Fibroblast of the aortic adventitia (primary cell): ENCODE measurements at regions not wholly inside any gene's neighbourhood (a gene's known extent, or its start where the extent isn't known, plus 50 kb on each side); places are given as distances from the start of the nearest gene placed in this dataset.

ENCODE experiments used
- DNase-seq: peaks from one replicate; pipeline ENCODE4 v3.0.0-alpha.2; 2010; ENCODE audit warnings: low read depth
- H3K4me3 ChIP-seq: 2 replicates; pipeline ENCODE4 v1.5.1; 2011; ENCODE audit warnings: low read depth, mild to moderate bottlenecking, control low read depth, low read length, moderate library complexity
- CTCF ChIP-seq: IDR thresholded peaks from 2 replicates; pipeline ENCODE4 v1.5.1; 2011; ENCODE audit warnings: mild to moderate bottlenecking, low read length, control low read depth, inconsistent platforms; ENCODE audit not compliant: insufficient read depth

- no peak for TF ChIP-seq CTCF
- no peak for DNase-seq
These were observed 937.5 kb downstream of the GATA3 start for GRCh38 chr10:8992009-8992408.

GRCh38 chr10:8993864-8994263 is 939.4 kb downstream of the GATA3 start:
- H3K4me3 ChIP-seq: no peak overlapping the region
- no peak for TF ChIP-seq CTCF
- no peak for DNase-seq

More at GRCh38 chr10:8992009-8992408, 937.5 kb downstream of the GATA3 start:
- no peak overlapping the region for H3K4me3 ChIP-seq

DNA sequence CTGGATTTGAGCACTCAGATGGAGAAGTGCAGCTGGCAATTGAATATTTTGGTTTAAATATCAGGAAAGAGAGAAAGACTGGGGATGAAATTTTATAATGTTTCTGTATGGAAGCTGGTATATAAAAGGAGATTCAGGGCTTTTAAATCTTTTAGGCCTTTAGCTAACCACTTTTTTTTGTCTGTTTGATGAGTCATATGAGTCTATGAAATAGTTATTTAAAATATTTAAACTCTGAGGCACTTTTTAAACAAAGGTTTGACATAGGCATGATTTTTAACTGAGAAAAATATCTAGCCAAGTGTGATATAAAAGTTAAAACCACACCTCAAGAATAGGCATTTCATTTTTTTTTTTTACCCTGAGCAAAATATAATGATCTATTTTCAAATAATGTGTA is 944.3 kb downstream of the GATA3 start:
- DNase-seq: no peak
- TF ChIP-seq CTCF: no peak
- no peak overlapping the region for H3K4me3 ChIP-seq

- DNase-seq: no peak
- H3K4me3 ChIP-seq: no peak overlapping the region
- TF ChIP-seq CTCF: no peak
These were observed 948.6 kb downstream of the GATA3 start for GRCh38 chr10:9003122-9003521.

DNA sequence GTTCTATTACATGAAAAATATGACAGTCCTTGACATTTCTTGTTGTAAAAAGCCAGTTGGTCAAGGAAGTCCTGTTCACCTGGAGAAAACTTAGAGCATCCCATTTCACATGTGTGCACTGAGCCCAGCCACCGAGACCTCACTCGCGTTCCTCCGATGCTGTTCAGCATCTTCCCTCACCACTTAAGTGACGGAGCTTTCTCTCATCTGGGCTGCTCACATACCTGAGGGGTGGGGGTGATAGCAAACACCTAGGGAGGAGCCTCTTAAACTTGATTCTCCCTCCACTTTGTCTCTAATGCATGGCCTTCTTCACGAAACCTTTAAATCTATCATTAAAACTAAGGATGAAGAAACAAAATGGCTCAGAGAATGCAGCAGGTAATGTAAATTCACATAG is 950.2 kb downstream of the GATA3 start:
- H3K4me3 ChIP-seq: no peak overlapping the region
- DNase-seq: no peak
- TF ChIP-seq CTCF: no peak

DNA sequence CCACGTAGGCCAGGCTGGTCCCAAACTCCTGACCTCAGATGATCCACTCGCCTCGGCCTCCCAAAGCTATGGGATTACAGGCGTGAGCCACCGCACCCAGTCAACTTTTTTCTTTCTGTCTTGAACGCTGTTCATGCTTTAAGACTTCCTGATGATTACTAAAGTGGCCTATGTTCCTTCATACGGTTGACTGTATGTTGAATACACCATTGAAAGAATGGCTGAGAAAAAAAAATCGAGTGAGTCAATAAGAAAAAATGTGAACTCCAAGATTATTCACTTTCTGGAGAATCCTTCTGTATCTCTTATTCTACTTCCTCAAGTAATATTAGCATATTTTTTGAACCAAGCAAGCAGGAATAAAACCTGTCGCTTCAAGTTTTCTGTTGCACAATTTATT is 955.0 kb downstream of the GATA3 start:
- TF ChIP-seq CTCF: no peak
- H3K4me3 ChIP-seq: no peak overlapping the region
- DNase-seq: no peak

DNA sequence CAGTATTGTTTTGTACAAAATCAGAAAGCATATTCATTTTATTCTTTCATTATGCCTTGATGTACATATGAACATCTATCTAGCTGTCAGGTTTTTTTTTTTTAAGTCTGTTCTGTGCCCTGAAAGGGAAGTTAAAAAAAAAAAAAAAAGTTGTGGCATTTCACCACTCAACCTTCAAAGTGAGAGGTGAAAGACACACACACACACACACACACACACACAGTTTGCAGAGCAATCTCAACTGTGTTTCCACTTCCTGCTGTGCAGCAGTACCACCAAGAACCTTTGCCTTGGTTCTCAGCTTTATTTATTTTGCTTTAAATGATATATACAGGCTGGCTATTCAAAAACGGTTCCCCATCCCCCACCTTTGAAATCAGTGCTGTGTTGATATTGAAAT is 955.6 kb downstream of the GATA3 start:
- no peak for DNase-seq
- no peak for TF ChIP-seq CTCF
- H3K4me3 ChIP-seq: no peak overlapping the region
